SK-N-SH (cell line): ENCODE measurements at regions not wholly inside any gene's neighbourhood (a gene's known extent, or its start where the extent isn't known, plus 50 kb on each side); places are given as distances from the start of the nearest gene placed in this dataset.

ENCODE experiments used
- CTCF ChIA-PET: fragments of 300-600, 350-600 bp; formaldehyde crosslinking; extraction: SDS; loops from one replicate; lab custom pipeline; 2021; lab: Yijun Ruan, JAX
- POLR2A ChIA-PET: fragments of 350-600 bp; sonication (Branson Sonifier 250); formaldehyde crosslinking; extraction: SDS; loops from one replicate; lab custom pipeline; 2020; ENCODE audit warnings: antibody characterized with exemption, inconsistent platforms; lab: Yijun Ruan, JAX
- DNase-seq: peaks from one replicate; pipeline ENCODE4 v3.0.0; 2012
- H2AFZ ChIP-seq: fragments of 200-600 bp; sonication (generic); 2 replicates; pipeline ENCODE4 v1.8.1; 2016; ENCODE audit warnings: antibody characterized with exemption, mild to moderate bottlenecking, low read depth
- H3F3A ChIP-seq: fragments of 200-600 bp; sonication (generic); replicated peaks from 2 replicates; pipeline ENCODE3; 2016; ENCODE audit warnings: antibody characterized with exemption, mild to moderate bottlenecking; ENCODE audit not compliant: insufficient read depth
- H3K27ac ChIP-seq, 2 experiments: fragments of 200-500 bp in 1 of 2; fragments of 200-600 bp in 1 of 2; sonication (Bioruptor generic) in 1 of 2; sonication (generic), shearing (Covaris generic) in 1 of 2; 2 replicates each; pipeline versions ENCODE4 v1.5.1 to v1.6.1; 2014 to 2016; ENCODE audit warnings: low read depth in 2 of 2, inconsistent platforms in 1 of 2, low read length in 1 of 2, mild to moderate bottlenecking in 1 of 2, mixed read lengths in 1 of 2
- H3K27me3 ChIP-seq: fragments of 200-600 bp; sonication (generic), shearing (Covaris generic); 2 replicates; pipeline ENCODE4 v1.6.1; 2016; ENCODE audit warnings: mixed run types; ENCODE audit not compliant: insufficient read depth
- H3K36me3 ChIP-seq, 2 experiments: fragments of 200-500 bp in 1 of 2; fragments of 200-600 bp in 1 of 2; sonication (Bioruptor generic) in 1 of 2; sonication (generic) in 1 of 2; replicated peaks in 1 of 2; 2 replicates each; pipeline versions ENCODE3 to v1.5.1; 2014 to 2016; ENCODE audit warnings: low read length in 1 of 2, mild to moderate bottlenecking in 1 of 2; ENCODE audit not compliant: insufficient read depth in 2 of 2, control insufficient read depth in 1 of 2
- H3K4me1 ChIP-seq, 2 experiments: fragments of 200-500 bp in 1 of 2; fragments of 200-600 bp in 1 of 2; sonication (Bioruptor generic) in 1 of 2; sonication (generic), shearing (Covaris generic) in 1 of 2; 2 replicates each; pipeline versions ENCODE4 v1.5.1 to v1.6.1; 2014 to 2016; ENCODE audit warnings: low read depth in 1 of 2, low read length in 1 of 2, mixed run types in 1 of 2; ENCODE audit not compliant: insufficient read depth in 2 of 2, control insufficient read depth in 1 of 2
- H3K4me2 ChIP-seq: fragments of 200-600 bp; sonication (generic), shearing (Covaris generic); 2 replicates; pipeline ENCODE4 v1.6.1; 2017; ENCODE audit warnings: mixed run types
- H3K4me3 ChIP-seq, 2 experiments: fragments of 200-500 bp in 1 of 2; fragments of 200-600 bp in 1 of 2; sonication (Bioruptor generic) in 1 of 2; sonication (generic), shearing (Covaris generic) in 1 of 2; 2 replicates each; pipeline versions ENCODE4 v1.5.1 to v1.8.1; 2014 to 2016; ENCODE audit warnings: low read depth in 2 of 2, inconsistent platforms in 1 of 2, low read length in 1 of 2, mild to moderate bottlenecking in 1 of 2, mixed read lengths in 1 of 2, moderate library complexity in 1 of 2
- H3K79me2 ChIP-seq: fragments of 200-600 bp; sonication (generic); 2 replicates; pipeline ENCODE4 v1.8.1; 2017; ENCODE audit warnings: mild to moderate bottlenecking; ENCODE audit not compliant: insufficient read depth
- H3K9ac ChIP-seq: fragments of 200-600 bp; sonication (generic); 2 replicates; pipeline ENCODE4 v1.6.1; 2017; ENCODE audit warnings: mixed run types
- H3K9me2 ChIP-seq: fragments of 200-600 bp; sonication (generic); 2 replicates; pipeline ENCODE4 v1.6.1; 2017; ENCODE audit warnings: mixed run types
- H3K9me3 ChIP-seq: fragments of 200-600 bp; sonication (generic); 2 replicates; pipeline ENCODE4 v1.6.1; 2017; ENCODE audit warnings: mixed run types, mild to moderate bottlenecking, moderate library complexity
- H4K20me1 ChIP-seq: fragments of 200-600 bp; sonication (generic); 2 replicates; pipeline ENCODE4 v1.6.1; 2017; ENCODE audit warnings: mild to moderate bottlenecking, mixed run types; ENCODE audit not compliant: insufficient read depth
- EZH2phosphoT487 ChIP-seq: fragments of 200-600 bp; sonication (generic); IDR thresholded peaks from 2 replicates; pipeline ENCODE4 v1.6.1; 2017; ENCODE audit warnings: low read depth, mixed run types, mild to moderate bottlenecking, antibody characterized with exemption, moderate library complexity, borderline replicate concordance
- FOSL2 ChIP-seq: IDR thresholded peaks from 2 replicates; pipeline ENCODE4 v1.4.0; 2012; ENCODE audit warnings: low read depth, mild to moderate bottlenecking, moderate library complexity, borderline replicate concordance
- GABPA ChIP-seq: IDR thresholded peaks from 2 replicates; pipeline ENCODE4 v1.4.0; 2012; ENCODE audit warnings: low read depth, mild to moderate bottlenecking
- GATA2 ChIP-seq: sonication (generic); formaldehyde crosslinking; IDR thresholded peaks from 2 replicates; pipeline ENCODE4 v1.5.0; 2020; ENCODE audit warnings: mild to moderate bottlenecking, missing genetic modification reagents
- JUND ChIP-seq: IDR thresholded peaks from 2 replicates; pipeline ENCODE4 v1.4.0; 2012
- MEF2A ChIP-seq: IDR thresholded peaks from 2 replicates; pipeline ENCODE4 v1.4.0; 2012; ENCODE audit warnings: low read depth, borderline replicate concordance
- NRF1 ChIP-seq: IDR thresholded peaks from 2 replicates; pipeline ENCODE4 v1.6.1; 2012; ENCODE audit warnings: low read depth, mild to moderate bottlenecking, low read length
- RCOR1 ChIP-seq: fragments of 150-350 bp; IDR thresholded peaks from 2 replicates; pipeline ENCODE4 v1.6.1; 2017; ENCODE audit warnings: antibody characterized with exemption, low read length
- REST ChIP-seq: IDR thresholded peaks from 2 replicates; pipeline ENCODE4 v1.6.1; 2012; ENCODE audit warnings: mild to moderate bottlenecking, low read depth, low read length, moderate library complexity
- RFX5 ChIP-seq: IDR thresholded peaks from 2 replicates; pipeline ENCODE4 v1.6.1; 2012; ENCODE audit warnings: mild to moderate bottlenecking, improper control_type of control experiment, low read length
- RXRA ChIP-seq: IDR thresholded peaks from 2 replicates; pipeline ENCODE4 v1.4.0; 2012; ENCODE audit warnings: low read depth, mild to moderate bottlenecking, borderline replicate concordance
- SIN3A ChIP-seq: IDR thresholded peaks from 2 replicates; pipeline ENCODE4 v1.6.1; 2012; ENCODE audit warnings: low read depth, mild to moderate bottlenecking, low read length, moderate library complexity, borderline replicate concordance
- SMC3 ChIP-seq: IDR thresholded peaks from 2 replicates; pipeline ENCODE4 v1.6.1; 2012; ENCODE audit warnings: low read depth, low read length, improper control_type of control experiment
- TCF12 ChIP-seq: IDR thresholded peaks from 2 replicates; pipeline ENCODE4 v1.4.0; 2012
- YY1 ChIP-seq: IDR thresholded peaks from 2 replicates; pipeline ENCODE4 v1.4.0; 2012; ENCODE audit warnings: low read depth, mild to moderate bottlenecking
- WGBS: methylation state at CpG from one replicate; pipeline ENCODE4 v1.1.6; 2017; ENCODE audit warnings: low lambda C conversion rate; 5-methylcytosine and 5-hydroxymethylcytosine counted together
- TF ChIP-seq, protein P1 (sequence below): IDR thresholded peaks from 2 replicates; pipeline ENCODE4; 2012

GRCh38 chr20:16119909-16120308, 453.3 kb downstream of the KIF16B start:
- Histone ChIP-seq H3K9me3 (no peaks in the 10 kb centered on the region), H2AFZ (no peak overlapping the region), H3K79me2 (no peaks in the 10 kb centered on the region), H3K9ac (no peak overlapping the region), H3K4me2 (no peak overlapping the region), H3K27ac (no peak overlapping the region), H3K4me1 (no peaks in the 10 kb centered on the region), H3K4me3 (no peak overlapping the region), H4K20me1 (no peaks in the 10 kb centered on the region), H3K36me3 (no peaks in the 10 kb centered on the region), H3K27me3 (no peaks in the 10 kb centered on the region), H3K9me2 (no peaks in the 10 kb centered on the region), H3F3A (no peaks in the 10 kb centered on the region)
- WGBS: 28% methylated on average over 3 of the region's 3 CpGs
- TF ChIP-seq MEF2A (no peak), FOSL2 (no peak), EZH2phosphoT487 (no peak), RXRA (no peak), TCF12 (no peak), GATA2 (no peak), RCOR1 (no peak), RFX5 (no peak), NRF1 (no peak), REST (no peak), GABPA (no peak), JUND (no peak), SMC3 (no peak), YY1 (no peak), SIN3A (no peak)
- TF ChIP-seq, protein P1, sequence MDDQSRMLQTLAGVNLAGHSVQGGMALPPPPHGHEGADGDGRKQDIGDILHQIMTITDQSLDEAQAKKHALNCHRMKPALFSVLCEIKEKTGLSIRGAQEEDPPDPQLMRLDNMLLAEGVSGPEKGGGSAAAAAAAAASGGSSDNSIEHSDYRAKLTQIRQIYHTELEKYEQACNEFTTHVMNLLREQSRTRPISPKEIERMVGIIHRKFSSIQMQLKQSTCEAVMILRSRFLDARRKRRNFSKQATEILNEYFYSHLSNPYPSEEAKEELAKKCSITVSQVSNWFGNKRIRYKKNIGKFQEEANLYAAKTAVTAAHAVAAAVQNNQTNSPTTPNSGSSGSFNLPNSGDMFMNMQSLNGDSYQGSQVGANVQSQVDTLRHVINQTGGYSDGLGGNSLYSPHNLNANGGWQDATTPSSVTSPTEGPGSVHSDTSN: no peak
- no peak for DNase-seq
- ChIA-PET POLR2A (no interaction called here), CTCF (no interaction called here)
